ENCODE measurements at regions not wholly inside any gene's neighbourhood (a gene's known extent, or its start where the extent isn't known, plus 50 kb on each side); places are given as distances from the start of the nearest gene placed in this dataset.

GRCh38 chr12:75959060-75959459 is 72.5 kb downstream of the PHLDA1 start:
- H4K5ac ChIP-seq (ENCODE audit: low read depth, low read length), result 0 out of 2 replicates have a peak overlapping the region, but pooled peaks have one; percentile 42
- WGBS, 2 experiments (ENCODE audit: extremely low coverage in 2 of 2, insufficient read length in 1 of 2), result 40% methylated on average over 1 of the region's 2 CpGs; no CpG with 5 or more reads in 1 of the 2 experiments
- peak overlapping the region; percentile 34; the same call in 1 of the 2 replicates for H4K91ac ChIP-seq (ENCODE audit: insufficient read depth, low read depth, low read length)
- H3K79me1 ChIP-seq (ENCODE audit: low read depth in 1 of 2, low read length in 2 of 2), result no peaks in the 10 kb centered on the region
- no peak for ATAC-seq (ENCODE audit: low read depth)
- peak overlapping the region; percentile 39; the same call in 1 of the 2 replicates for H3K23ac ChIP-seq (ENCODE audit: low read depth, low read length)
- dilution Hi-C loops (cut with HindIII; ENCODE audit: low sequenced_read_pairs, unreplicated experiment), result no loop called here
- H4K8ac ChIP-seq (ENCODE audit: low read depth in 2 of 2, low read length in 2 of 2), result peak overlapping the region in 1 of 2 experiments; percentile 56; a peak in 3 of 4 replicates
- peaks cover 8% of the 10 kb centered on the region; the same call in 1 of the 2 replicates for H3K9me1 ChIP-seq (ENCODE audit: insufficient read depth, low read length)
- POLR2A ChIA-PET (ENCODE audit: unreplicated experiment), result interaction anchor here (0.6 kb wide), 1 partner anchor 62 kb away, joined by 3 read pairs; no protein-coding TSS in a partner anchor
- H2BK5ac ChIP-seq (ENCODE audit: low read depth, low read length, poor library complexity, severe bottlenecking), result no peak overlapping the region
- peak overlapping the region; percentile 81 for H2BK120ac ChIP-seq (ENCODE audit: low read depth, low read length)
- TF ChIP-seq RAD21 (IDR thresholded peaks at IDR 0.05; ENCODE audit: low read length) (no peak), BHLHE40 (IDR thresholded peaks at IDR 0.05; ENCODE audit: low read depth, low read length) (no peak), CHD1 (IDR thresholded peaks at IDR 0.05; ENCODE audit: low read depth, low read length) (no peak), SMC3 (IDR thresholded peaks at IDR 0.05; ENCODE audit: low read depth, low read length) (no peak), ELK1 (IDR thresholded peaks at IDR 0.05; ENCODE audit: borderline replicate concordance, low read depth, low read length) (no peak), RCOR1 (IDR thresholded peaks at IDR 0.05; ENCODE audit: insufficient replicate concordance, low read length) (no peak), RFX5 (IDR thresholded peaks at IDR 0.05; ENCODE audit: low read depth, low read length) (no peak), CTCF (conservative IDR thresholded peaks at IDR 0.05; ENCODE audit: low read depth, low read length) (no peak), USF2 (IDR thresholded peaks at IDR 0.05; ENCODE audit: low read depth, low read length) (no peak)
- H3K9ac ChIP-seq (ENCODE audit: low read depth, low read length), result no peak overlapping the region
- no peak for DNase-seq
- H3K4me3 ChIP-seq (ENCODE audit: insufficient read depth, low read depth, low read length), result no peak overlapping the region
- CTCF ChIA-PET, result no interaction called here
- in situ Hi-C loops (cut with MboI; ENCODE audit: low sequenced_read_pairs), result no loop called here
- peaks cover 14% of the 10 kb centered on the region for H3K4me1 ChIP-seq (ENCODE audit: control insufficient read depth, insufficient read depth, low read length)
- peak overlapping the region; percentile 33; the same call in 1 of the 2 replicates for H3K14ac ChIP-seq (replicated peaks; ENCODE audit: low read depth, low read length)
- peak overlapping the region; percentile 69; the same call in 1 of the 2 replicates for H2BK20ac ChIP-seq (ENCODE audit: low read depth, low read length)
- BruUV-seq (replicated peaks), result no TSS peak
- H3K4ac ChIP-seq (ENCODE audit: low read depth, low read length), result peak overlapping the region; percentile 49; the same call in 1 of the 2 replicates
- H3K56ac ChIP-seq (ENCODE audit: extremely low read depth, insufficient read depth, low read length), result 0 out of 2 replicates have a peak overlapping the region, but pooled peaks have one; percentile 11
- intact Hi-C loops (cut with micrococcal nuclease), result no loop called here
- no peak overlapping the region for H2AK9ac ChIP-seq (replicated peaks; ENCODE audit: low read depth, low read length, poor library complexity)
- H4K20me1 ChIP-seq (ENCODE audit: insufficient read depth, low read length), result no peaks in the 10 kb centered on the region
- H2BK15ac ChIP-seq (ENCODE audit: low read depth, low read length), result 0 out of 3 replicates have a peak overlapping the region, but pooled peaks have one; percentile 54
- H2AFZ ChIP-seq (replicated peaks; ENCODE audit: low read length, poor library complexity), result no peak overlapping the region
- H3K9me3 ChIP-seq (ENCODE audit: control insufficient read depth, insufficient read depth, low read length), result no peaks in the 10 kb centered on the region
- no peak overlapping the region for H3K4me2 ChIP-seq (ENCODE audit: low read depth, low read length)
- H3K36me3 ChIP-seq (ENCODE audit: control insufficient read depth, insufficient read depth, low read length), result no peaks in the 10 kb centered on the region
- no peaks in the 10 kb centered on the region for H3K27me3 ChIP-seq (ENCODE audit: control insufficient read depth, insufficient read depth, low read length)
- H3K27ac ChIP-seq (ENCODE audit: insufficient read depth, low read length), result no peak overlapping the region
- H3K18ac ChIP-seq (ENCODE audit: low read depth, low read length), result peak overlapping the region; percentile 40; the same call in 1 of the 2 replicates
- no peak overlapping the region for H2AK5ac ChIP-seq (ENCODE audit: low read depth, low read length)
